NCI-H2196 (cell line): ENCODE measurements at regions not wholly inside any gene's neighbourhood (a gene's known extent, or its start where the extent isn't known, plus 50 kb on each side); places are given as distances from the start of the nearest gene placed in this dataset.
"Not testable (repeated sequence)": the region's sequence is repeated elsewhere in the genome, so short reads cannot be mapped to it uniquely, and the experiment has no call there.

ENCODE experiments used
- DNase-seq: peaks from one replicate; lab custom pipeline; 2025; ENCODE audit not compliant: unreplicated experiment; lab: John Stamatoyannopoulos, UW

DNA sequence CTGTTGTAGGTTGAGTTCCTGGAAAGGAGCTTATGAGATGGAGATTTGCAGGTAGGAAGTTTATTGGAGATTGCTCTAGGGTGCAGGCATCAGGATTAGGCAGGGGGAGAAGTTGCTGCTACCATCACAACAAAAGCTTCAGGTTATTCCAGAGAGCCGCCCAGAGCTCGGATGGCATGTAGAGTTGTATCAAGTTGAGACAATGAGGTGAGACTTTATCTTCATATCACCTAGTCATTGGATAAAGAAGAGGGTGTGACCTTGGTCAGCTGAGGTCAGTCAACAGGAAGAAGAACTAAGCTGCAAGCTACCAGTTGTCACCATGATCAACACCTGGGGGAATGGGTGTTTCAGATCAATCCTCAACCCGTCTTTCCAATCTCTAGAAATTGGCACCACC lies 342.0 kb downstream of the RFC3 start:
- no peak for DNase-seq

DNA sequence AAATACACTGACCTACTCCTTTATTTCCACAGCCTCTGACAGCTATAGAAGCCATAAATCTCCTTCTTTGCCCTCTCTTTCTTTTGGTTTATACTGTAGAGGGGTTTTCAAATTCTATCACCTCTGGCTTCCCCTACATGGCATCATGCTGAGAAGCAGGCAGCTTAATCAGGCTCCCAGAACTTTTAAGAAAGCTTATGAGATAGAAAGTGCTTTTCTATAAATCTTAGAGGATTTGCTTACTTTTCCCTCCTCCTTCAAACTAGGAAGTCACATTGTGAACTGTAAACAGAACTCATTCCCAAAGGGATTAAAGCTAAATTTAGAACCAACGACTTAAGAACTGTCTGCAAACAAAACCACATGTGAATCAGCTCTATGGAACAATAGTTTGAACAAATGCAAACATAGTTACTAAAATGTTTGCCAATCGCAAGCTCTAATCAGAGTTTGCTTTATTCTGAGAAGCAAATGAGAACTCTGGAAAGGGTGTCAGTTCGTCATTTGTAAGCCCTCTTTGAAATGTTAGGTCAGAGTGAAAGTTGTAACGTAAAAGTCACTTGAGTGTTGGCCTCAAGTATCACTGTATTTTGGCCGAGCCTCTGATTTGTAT lies 344.1 kb downstream of the RFC3 start:
- DNase-seq, result no peak

DNA sequence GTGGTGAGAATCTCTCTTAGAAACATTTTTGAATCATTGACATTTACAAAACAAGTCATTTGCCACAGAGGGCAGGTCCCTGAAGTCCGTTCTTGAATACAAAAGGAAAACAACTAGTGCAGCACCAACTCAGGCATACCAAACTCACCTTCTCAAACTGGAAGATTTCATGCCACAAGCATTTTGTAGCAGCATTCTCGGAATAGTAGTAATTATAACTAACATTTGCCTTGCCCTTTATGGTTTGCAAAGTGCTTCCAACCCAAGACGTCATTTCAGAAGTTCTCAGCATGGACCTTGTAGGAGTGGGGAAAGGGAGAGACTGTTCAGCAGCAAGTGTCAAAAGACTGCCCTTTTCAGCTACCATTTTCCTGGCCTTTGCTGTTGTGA lies 344.6 kb downstream of the RFC3 start:
- no peak for DNase-seq

DNA sequence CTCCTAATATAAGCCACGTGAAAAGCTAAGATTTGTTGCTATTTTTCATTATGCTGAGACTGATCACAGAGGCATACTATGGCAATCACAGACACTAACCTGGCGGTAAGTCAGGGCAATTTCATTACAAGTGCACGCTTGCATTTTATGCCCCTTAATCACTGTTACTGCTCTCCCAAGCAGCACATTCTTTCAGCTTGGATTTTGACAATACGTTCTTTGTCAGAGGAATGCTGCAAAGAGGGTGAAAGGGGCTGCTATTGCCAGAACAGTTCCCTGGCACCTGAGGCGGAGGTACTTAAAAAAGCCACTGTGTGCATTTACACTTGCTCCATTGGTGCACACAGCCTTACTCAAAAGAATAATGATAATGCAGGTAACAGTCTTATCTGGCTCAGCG lies 346.6 kb downstream of the RFC3 start:
- DNase-seq, result no peak

DNA sequence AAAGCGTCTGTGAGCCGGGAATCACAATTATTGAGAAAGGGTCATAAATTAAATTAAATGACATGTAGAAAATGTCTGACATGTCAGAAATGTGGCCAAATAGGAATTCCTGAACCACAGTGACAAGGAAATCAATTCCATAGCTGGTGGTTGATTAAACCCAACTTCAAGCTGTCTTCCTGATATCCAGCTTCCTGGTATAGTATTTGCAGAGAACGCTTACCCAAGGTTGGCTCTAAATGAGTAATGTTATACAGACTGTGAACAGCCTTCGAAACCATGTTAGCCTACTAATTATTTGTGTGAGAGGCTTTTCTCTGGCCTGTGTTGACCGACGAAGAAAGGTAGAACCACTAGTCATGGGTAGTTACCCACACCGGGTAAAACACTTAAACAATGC lies 347.2 kb downstream of the RFC3 start:
- no peak for DNase-seq

DNA sequence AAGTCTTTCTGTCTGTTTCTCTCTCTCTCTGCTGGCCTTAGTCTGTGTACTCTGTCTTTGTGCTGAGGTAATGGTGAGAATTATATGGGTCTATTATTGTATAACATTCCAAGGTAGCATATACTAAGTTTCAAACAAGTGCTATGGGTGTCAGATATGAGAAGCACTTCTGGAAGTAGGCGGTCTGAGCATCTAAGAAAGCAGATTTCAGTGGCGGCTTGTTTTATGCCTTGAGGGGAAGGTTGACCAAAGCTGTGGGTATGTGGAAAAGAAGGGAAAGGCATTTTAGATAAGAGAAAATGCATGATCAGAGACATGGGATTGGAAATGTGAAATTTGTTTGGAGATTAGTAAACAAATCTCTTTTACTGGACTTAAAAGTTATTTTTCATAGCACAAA lies 348.5 kb downstream of the RFC3 start:
- DNase-seq, result no peak

DNA sequence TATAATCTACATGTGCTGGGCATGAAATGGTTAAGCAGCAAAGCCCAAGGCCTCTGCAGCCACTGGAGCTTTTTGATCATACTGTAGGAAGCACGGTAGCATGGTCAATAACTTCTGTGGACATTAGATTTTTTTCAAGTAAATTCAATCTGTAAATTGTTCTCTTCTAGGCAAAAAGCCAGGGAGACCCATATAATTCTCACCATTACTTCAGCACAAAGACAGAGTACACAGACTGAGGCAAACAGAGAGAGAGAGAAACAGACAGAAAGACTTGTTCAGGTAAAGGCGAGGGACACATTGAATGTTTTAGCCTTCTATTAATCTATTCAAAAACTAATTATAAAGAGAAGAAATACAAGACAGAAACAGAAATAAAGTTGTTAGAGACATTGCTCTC lies 349.4 kb downstream of the RFC3 start:
- DNase-seq, result no peak

DNA sequence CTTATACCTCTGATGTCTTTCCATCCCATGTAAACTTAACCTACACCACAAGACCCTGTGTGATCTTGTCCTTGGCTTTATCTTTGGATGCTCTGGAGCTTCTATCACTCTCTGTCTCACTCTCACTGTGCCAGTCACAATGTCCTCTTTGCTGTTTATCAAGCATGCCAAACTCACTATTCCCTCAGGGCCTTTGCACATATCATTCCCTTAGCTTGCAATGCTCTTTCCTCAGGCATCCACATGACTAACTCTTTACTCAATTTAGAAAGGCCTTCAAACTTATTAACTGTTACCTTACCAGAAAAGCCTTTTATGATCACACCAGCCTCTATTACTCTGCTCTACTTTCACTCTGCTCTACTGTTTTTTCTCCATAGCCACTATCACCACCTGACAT lies 354.1 kb downstream of the RFC3 start:
- DNase-seq, result no peak

DNA sequence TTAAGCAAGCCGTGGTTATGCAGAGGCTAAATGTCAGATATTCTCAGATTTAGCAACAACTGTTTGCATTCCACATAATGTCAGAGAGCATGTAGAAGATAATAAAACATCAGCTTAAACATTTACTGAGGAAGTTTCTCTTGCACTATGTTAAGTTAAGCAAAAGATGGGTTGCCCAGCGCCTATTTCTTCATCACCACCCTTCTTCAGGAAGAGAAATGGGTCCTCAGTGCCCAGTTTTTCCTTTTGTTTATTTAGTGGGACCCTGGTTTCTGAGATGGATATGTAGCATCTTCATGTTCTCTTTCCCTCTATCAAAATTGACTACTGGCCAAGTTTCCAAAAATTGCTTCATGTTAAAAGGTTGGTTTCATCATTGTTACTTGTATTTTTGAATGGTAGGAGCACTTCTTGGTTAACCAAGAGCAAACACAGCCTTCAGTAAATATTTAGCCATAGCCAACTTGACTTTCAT lies 356.8 kb downstream of the RFC3 start:
- DNase-seq, result no peak

DNA sequence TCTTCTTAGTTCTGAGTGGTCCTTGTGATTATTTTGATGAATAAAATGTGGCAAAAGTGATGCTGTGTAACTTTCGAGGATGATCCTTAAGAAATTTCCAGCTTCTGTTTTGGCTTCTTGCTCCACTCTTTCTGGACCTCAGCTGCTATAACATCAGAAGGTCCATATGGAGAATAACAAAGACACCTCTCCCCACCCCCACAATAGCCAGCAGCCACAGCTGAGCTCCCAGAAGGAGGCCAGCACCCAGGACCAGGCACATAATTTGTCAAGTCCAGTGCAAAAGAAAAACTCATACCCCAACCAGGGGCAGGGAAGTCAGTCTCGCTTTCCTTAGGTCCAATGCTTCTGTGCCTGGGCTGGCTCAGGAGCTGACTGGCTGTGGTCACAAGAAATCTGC lies 357.6 kb downstream of the RFC3 start:
- DNase-seq, result no peak

DNA sequence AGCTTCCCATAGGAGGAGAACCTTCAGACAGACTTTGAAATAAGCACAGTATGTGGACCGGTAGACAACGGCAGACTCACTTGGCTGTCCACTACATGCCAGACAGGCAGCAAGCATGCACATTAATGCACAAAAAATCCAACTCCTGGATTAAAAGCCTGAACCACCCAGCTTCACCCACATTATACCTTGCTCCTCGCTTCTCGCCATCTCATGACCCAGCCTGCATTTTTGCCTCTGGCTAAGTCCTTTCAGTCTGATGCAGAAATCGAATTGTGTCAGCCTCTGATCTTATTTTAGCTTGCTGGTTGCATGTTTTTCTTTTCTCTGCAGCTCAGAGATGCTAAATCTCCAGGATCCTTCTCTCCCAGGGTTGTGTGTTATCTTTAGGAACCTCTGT lies 358.7 kb downstream of the RFC3 start:
- DNase-seq, result no peak

DNA sequence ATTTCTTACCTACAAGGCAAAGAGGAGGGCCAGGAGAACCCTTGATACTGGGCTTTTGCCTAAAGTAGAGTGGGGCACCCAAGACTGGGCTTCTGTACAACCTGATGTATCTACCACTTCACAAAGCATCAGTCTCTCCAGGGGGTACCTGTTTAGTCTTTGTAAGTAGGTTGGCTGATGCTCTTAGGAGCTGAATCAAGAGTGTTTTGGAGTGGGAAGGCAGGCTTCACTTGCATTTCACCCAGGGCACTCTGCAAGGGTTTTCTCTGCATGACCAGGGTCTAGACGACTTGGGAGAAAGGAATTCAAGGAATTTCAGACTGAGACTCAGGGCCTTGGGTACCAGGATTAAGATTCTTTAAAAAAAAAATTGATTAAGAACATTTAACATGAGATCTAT lies 361.5 kb downstream of the RFC3 start:
- no peak for DNase-seq

DNA sequence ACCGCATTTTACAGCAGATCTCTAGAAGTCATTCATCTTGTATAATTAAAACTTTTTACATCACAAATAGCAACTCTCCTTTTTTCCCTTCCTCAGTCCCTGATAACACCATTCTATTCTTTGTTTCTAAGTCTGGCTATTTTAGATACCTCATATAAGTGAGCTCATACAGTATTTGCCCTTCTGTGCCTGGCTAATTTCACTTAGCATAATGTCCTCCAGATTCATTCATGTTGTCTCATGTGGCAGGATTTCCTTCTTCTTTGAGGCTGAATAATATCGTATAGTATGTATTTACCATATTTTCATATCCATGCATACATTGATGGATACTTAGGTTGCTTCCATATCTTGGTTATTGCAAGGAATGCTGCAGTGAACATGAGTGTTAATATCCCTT lies 362.0 kb downstream of the RFC3 start:
- no peak for DNase-seq

DNA sequence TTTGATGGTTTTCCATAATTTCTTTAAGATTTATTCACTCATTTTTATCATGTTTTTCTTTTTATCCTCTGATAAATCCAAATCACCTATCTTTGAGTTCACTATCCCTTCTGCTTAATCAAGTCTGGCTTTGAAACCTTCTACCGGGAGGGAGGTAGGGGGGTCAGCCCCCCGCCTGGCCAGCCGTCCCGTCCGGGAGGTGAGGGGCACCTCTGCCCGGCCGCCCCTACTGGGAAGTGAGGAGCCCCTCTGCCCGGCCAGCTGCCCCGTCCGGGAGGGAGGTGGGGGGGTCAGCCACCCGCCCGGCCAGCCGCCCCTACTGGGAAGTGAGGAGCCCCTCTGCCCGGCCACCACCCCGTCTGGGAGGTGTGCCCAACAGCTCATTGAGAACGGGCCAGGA lies 363.3 kb downstream of the RFC3 start:
- DNase-seq, result not testable (repeated sequence)

DNA sequence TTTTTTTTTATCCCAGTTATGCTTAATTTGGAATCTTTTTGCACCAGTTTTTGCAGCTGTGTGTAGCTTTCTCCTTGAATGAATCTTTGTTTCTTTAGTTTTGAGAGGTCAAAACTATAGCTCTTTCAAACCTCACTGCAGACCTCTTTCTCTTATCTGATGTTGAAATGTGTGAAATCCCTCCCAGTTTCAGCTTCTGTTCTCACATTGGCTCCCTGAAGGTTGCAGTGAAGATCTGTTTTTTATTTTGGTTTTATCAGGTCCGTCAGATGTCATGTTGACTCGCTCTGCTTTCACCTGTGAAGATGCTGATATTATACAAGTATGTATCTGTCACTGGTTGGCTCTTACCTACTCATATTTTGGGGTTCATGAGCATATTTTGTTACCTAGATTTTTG lies 372.0 kb downstream of the RFC3 start:
- no peak for DNase-seq

DNA sequence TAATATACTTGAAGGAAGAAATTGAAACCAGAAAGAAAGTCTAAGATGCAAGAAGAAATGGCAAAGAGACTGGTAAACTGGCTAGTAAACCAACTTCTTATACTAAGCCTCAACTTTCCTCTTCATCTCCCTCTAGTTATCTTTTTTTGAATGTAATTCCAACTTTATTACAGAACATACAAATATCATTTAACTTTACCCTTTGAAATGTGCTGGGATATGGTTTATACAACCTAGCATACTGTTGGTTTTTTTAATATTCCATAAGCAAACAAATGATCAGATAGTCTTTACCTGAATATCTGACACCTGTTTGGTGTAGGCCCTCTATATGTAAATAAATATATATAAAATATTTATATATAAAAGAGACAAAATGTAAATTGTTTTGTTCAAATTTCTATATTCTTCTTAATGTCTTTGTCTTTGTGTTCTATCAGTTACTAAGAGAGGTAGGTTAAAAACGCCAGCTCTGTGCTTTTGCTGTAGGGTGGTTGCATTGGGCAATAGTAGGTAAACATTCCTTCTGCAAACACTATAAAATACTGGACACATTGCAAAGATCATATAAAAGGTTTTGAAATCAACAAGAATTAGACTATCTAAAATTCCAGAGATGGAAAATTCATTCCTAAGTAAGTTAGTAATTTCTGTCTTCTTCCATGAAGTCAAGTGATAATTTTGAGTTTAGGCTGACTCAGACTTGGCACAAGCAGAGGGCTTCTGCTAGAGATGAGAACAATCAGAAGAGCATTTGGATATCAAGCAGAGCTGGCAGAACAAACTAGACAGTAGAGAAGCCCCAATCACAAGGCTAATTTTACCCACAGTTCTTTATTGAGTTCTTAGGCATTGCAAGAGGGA lies 383.3 kb downstream of the RFC3 start:
- no peak for DNase-seq

DNA sequence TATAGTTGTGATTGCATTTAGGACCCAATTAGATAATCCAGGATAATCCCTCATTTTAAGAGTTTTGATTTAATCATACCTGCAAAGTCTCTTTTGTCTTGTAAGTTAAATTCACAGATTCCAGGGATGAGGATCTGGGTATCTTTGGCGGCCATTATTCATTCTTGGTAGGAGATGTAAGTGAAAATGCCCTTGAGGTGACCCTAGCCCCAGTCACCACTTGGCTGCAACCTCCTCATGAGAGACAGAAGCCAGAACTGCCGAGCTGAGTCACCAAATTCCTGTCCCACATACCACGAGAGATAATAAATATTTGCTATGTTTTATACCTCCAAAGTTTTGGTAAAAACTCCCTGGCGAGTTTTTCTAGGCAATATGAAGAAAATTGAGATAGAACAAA lies 389.4 kb downstream of the RFC3 start:
- DNase-seq, result no peak

DNA sequence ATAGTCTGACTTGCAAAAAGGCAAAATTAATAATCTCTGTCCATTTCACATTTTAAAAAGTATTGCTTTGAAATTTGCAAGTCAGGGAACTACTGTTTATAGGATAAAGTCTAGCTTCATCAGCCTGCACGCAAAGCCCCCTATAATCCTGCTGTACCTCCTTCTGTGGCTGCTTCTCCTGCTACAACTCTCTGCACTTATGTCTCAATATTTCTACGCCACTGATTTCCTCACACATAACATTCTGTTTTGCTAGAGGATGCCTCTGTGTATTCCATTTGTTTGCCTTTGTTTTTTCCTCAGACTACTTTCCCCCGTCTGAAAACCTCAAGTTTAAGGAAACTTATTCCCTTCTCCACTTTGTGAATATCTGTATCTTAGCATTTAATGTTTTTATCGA lies 389.9 kb downstream of the RFC3 start:
- DNase-seq, result no peak

DNA sequence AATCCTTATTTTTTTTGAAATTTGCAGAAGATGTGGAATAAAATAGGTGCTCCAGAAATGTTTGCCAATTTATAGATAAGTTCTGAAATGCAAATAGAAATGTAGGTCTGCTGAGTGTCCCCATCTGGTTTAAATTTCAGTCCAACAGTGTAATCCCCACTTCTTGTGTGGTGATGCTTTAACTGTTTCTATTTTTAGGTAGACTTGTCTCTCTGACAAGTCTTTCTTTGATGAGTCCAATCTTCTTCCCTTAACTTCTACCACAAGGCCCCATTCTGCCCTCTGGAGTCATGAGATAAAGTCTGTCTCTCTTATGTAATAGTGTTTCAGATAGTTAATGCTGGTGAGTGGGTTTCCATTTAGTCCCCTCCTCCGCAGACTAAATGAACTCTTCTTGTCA lies 390.4 kb downstream of the RFC3 start:
- no peak for DNase-seq

DNA sequence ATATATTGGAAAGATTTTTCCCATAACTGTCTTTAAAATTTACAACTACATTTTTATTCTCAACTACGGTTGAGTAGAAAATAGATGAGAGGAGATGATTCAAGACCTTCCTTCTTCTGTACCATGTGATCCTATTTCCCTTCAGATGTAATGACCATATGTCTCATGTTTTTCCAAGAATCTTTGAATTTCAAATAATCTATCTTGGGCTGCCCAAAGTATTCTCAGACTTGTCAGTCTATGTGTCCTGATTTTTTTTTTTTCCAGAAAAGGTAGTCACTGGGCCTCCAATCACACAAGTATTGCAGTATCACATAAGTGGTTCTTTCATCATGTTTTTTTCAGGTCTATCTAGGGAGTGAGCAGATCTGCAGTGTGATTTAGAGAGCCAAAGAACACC lies 392.4 kb downstream of the RFC3 start:
- DNase-seq, result no peak

DNA sequence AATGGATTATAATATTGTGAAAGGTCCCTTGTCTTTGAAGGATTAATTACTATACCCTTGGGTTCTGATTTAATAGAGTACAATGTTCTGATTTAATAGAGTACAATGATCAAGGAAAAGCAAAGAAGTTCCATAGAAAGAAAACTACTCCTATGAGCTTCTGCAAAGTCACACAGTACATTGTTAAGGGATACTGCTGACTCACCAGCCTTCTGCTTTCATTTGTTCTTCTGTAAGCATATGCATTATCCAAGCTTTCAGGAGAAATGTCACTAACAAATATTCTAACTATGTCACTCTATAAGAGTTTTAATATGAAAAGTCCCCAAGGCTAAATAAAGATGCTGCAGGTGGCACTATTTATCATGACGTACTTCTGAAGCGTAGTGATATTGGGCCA lies 396.7 kb downstream of the RFC3 start:
- DNase-seq, result no peak

DNA sequence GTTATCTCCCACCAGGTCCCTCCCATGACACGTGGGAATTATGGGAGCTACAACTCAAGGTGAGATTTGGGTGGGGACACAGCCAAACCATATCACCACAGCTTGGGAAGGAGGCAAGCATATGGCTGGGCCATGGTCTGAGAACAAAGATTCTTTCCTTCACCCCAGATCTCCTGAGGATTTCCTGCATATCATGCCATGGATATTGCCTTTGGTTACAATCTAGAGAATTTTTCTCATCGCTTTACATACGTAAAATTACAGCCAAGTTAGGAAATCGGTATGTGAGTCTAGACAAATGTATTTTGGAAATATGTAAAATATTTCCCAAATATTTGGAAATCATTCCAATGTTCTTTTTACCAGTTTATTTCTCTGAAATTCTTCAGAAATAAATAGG lies 398.3 kb downstream of the RFC3 start:
- DNase-seq, result no peak
